NCI-H2107 treated with DMSO at 0.1 percent for 48 hours (cell line): ENCODE measurements at regions not wholly inside any gene's neighbourhood (a gene's known extent, or its start where the extent isn't known, plus 50 kb on each side); places are given as distances from the start of the nearest gene placed in this dataset.

Source experiments
- DNase-seq: peaks from one replicate; lab custom pipeline; 2025; ENCODE audit not compliant: unreplicated experiment; lab: John Stamatoyannopoulos, UW

GRCh38 chr2:103268841-103269498 is 507.1 kb downstream of the TMEM182 start:
- no peak for DNase-seq

GRCh38 chr2:103276869-103277268 is 515.0 kb downstream of the TMEM182 start:
- no peak for DNase-seq

GRCh38 chr2:103284750-103285149 is 522.9 kb downstream of the TMEM182 start:
- no peak for DNase-seq

DNA sequence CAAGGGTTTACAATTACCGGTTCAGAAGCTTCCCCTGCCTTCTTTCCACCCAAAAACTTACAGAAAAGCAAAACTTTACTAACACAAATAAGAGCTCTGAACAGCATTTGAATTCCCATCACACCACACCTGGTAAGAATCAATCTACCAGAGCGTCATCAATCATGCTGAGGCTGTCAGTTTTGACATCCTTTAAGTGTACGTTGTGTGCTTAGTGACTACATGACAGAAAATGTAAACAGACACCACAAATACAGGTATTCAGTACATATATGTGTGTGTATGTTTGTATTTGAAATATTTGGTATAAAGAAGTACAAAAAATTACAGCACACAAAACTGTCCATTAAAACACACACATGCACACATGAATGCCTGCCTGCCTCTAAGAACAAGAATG is 523.5 kb downstream of the TMEM182 start:
- no peak for DNase-seq

- no peak for DNase-seq
These were observed 525.9 kb downstream of the TMEM182 start for GRCh38 chr2:103287746-103288145.

DNA sequence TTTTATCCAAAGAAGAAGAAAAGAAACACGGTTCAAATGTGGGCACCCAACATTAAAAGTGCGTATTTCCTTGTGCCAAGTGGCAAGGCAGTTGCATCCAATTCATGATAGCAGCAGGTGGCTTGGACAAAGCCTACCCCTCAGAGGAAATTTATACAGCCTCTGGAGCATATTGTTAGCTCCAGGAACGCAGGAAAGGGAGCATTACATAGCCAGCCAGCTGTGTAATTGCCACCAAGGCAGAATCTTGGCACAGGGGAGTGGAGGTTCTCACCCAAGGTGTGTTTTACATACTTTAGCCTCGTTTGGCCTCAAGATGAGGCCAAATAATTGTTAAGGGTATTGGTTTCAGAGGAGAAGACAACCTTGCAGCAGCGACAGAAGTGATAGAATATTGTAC is 526.9 kb downstream of the TMEM182 start:
- DNase-seq: no peak

GRCh38 chr2:103289105-103289725 is 527.4 kb downstream of the TMEM182 start:
- DNase-seq: no peak

- DNase-seq: no peak
These were observed 530.7 kb downstream of the TMEM182 start for GRCh38 chr2:103292573-103292972.

DNA sequence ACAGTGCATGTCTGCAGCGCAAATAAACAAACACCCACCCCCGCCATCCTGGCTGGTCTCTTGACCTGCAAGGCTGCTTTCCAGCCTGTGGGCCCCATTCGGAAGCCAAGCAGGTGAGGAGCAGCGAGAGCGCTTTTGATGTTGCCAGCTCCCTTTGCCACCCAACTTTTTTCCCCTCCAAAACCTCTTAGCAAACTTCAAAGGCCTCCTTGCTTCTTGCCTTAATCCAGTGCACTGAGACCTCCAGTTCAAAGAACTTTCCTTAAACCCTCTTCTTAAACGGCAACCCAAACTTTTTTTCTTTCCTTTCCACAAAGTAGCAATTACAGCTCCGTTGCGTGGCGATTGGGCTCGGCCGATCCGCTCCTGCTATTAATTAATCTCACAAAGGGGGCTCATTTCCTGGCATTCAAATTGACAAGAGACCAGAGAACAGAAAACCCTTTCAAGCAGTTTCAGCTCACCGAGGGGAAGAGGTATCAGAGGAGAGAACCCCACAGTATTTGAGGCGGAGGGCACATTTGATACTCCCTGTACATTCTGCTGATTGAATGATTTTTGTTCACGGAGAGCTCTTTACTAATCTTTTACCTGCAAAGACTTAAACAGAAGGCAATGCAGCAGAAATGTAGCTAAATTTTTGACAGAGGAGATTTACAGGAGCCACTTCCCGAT is 531.4 kb downstream of the TMEM182 start:
- DNase-seq: no peak

DNA sequence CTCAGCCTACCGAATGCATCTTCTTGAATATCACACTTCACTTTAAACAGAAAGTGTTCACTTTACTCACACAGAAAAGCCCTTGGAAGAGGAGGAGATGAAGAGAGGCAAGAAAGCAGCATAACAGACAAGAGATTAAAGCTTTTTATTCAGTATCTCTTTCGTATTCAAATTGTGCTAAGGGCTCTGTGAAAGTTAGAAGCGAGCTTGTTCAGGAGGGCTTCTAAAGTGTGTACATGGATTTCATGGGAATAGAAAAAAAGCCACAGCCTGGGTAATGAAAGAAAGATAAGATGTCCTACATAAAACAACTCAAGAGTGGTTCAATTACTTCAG is 531.9 kb downstream of the TMEM182 start:
- no peak for DNase-seq

GRCh38 chr2:103294420-103294819 is 532.6 kb downstream of the TMEM182 start:
- no peak for DNase-seq

DNA sequence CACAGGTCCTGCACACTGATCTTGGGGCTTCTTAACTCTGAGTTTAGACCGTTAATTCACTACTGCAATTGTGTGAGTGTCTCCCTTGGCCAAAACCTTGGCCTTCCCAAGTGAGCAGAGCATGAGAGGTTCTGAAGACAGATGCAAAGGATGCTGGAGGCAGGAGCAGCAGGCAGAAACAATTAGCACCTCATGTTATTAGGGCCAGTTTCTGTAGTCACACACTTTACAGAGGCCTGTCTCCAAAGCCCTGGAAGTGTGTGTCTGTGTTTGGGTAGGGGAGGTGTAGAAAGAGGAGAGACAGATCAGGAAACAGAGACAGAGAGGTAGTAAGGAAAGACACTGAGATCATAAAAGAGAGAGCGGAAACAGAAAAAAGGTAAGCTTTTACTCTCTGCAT is 533.8 kb downstream of the TMEM182 start:
- DNase-seq: no peak

GRCh38 chr2:103324671-103325070 is 562.8 kb downstream of the TMEM182 start:
- DNase-seq: no peak

GRCh38 chr2:103327386-103327785 is 565.6 kb downstream of the TMEM182 start:
- DNase-seq: no peak

GRCh38 chr2:103327966-103328365 is 566.1 kb downstream of the TMEM182 start:
- no peak for DNase-seq

DNA sequence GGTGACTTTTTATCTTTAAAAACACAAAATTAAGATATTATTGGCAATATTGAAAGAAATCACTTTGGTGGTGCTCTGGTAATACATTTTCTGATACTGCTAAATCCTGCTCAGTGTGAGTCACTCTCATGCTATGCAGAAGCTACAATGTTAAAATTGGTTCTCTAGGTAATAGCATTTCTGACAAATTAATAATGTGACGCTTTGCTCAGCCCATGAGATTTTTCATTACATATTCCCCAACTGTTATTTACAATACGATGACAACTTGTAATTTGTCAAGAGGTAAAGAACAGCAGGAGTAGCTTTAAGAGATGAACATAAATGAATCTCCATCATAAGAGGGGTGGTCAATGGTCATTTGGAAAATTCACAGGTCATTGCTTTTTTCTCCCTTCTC is 573.6 kb downstream of the TMEM182 start:
- no peak for DNase-seq

GRCh38 chr2:103338819-103339218 is 577.0 kb downstream of the TMEM182 start:
- DNase-seq: no peak

GRCh38 chr2:103346780-103347179 is 584.9 kb downstream of the TMEM182 start:
- no peak for DNase-seq

DNA sequence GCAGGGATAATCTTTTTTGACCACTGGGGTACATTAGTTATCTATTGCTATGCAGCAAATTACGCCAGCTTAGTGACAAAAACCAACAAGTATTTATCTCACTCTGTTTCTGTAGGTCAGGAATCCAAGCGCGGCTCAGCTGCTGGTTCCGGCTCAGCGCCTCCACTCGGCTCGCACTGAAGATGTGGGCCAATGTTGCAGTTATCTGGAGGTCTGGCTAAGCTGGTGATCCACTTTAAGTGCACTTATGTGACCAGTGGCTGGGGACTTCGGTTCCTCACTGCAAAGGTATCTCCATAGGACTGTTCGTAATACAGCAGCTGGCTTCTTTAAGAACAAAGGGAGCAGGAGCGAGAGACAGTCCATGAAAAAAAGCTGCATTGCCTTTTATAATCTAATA is 591.9 kb downstream of the TMEM182 start:
- DNase-seq: no peak

- DNase-seq: no peak
These were observed 593.5 kb downstream of the TMEM182 start for GRCh38 chr2:103355287-103355686.

- DNase-seq: no peak
These were observed 599.9 kb downstream of the TMEM182 start for GRCh38 chr2:103361712-103362111.

DNA sequence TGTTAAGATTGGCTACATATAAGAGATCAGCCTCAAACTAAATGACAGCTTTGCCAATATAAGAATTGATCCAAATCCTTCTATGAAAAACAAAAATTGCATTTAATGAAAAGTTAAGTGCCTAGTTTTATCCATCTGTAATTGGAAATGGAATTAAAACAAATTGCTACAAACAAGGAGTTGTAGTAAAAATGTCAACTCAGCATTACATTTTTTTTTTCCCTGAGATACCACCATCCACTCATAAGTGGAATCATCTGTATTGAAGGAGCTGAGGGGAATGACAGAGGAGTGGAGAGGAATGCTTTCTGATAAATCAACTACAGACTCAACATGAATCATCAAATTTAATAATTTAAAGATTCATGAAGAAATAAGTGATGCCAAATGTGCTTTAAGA is 601.8 kb downstream of the TMEM182 start:
- DNase-seq: no peak

DNA sequence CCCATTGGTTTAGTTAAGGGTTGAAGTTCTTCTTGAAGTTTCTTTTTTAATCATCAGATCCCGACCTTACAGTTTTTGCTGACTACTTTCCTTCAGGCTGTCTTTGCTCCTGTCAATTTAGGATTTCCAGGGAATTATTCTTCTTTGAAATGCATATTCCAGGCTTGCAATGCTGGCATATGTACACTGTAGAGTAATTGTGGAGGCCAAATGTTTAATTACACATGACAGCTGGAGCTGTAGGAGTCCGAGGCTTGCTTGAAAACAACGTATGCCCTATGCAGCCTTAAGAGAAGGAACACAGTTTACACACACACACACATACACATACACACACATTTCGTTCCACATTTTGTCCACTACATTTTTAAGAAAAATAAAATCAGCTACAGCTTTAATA is 602.3 kb downstream of the TMEM182 start:
- no peak for DNase-seq
